Chondrocyte (in vitro differentiated cells): ENCODE measurements at regions not wholly inside any gene's neighbourhood (a gene's known extent, or its start where the extent isn't known, plus 50 kb on each side); places are given as distances from the start of the nearest gene placed in this dataset.

Experiments
- DNase-seq: peaks from one replicate; pipeline ENCODE4 v3.0.0; 2021; ENCODE audit warnings: mixed read lengths, low spot score
- H3K27ac Mint-ChIP-seq: one replicate; pipeline ENCODE4 v1.8.0; 2021; ENCODE audit warnings: mild to moderate bottlenecking, moderate library complexity, mixed read lengths; ENCODE audit not compliant: unreplicated experiment
- H3K27me3 Mint-ChIP-seq: 2 replicates; pipeline ENCODE4 v1.8.0; 2021; ENCODE audit warnings: low read depth, mixed read lengths
- H3K36me3 Mint-ChIP-seq: 2 replicates; pipeline ENCODE4 v1.8.0; 2021; ENCODE audit warnings: low read depth, mixed read lengths
- H3K4me1 Mint-ChIP-seq: 2 replicates; pipeline ENCODE4 v1.8.0; 2021; ENCODE audit warnings: low read depth, mild to moderate bottlenecking, mixed read lengths
- H3K4me3 Mint-ChIP-seq: one replicate; pipeline ENCODE4 v1.8.0; 2021; ENCODE audit warnings: mild to moderate bottlenecking, moderate library complexity, mixed read lengths; ENCODE audit not compliant: unreplicated experiment
- H3K9me3 Mint-ChIP-seq: 2 replicates; pipeline ENCODE4 v1.8.0; 2021; ENCODE audit warnings: low read depth, mixed read lengths
- CTCF ChIP-seq: fragments of 200-600 bp; sonication (generic); IDR thresholded peaks from 2 replicates; pipeline ENCODE4 v1.5.0; 2021; ENCODE audit warnings: antibody characterized with exemption, mild to moderate bottlenecking, moderate library complexity

GRCh38 chr10:53108317-53108934, 335.8 kb upstream of the MBL2 start:
- DNase-seq = no peak
- Mint-ChIP-seq H3K9me3 (peaks cover 10% of the 10 kb centered on the region), H3K36me3 (no peaks in the 10 kb centered on the region), H3K27me3 (peaks cover 5% of the 10 kb centered on the region), H3K4me1 (no peaks in the 10 kb centered on the region), H3K4me3 (no peak overlapping the region), H3K27ac (no peak overlapping the region)
- TF ChIP-seq CTCF = no peak

GRCh38 chr10:53107711-53108110, 335.1 kb upstream of the MBL2 start:
- H3K27me3 Mint-ChIP-seq = peaks cover 5% of the 10 kb centered on the region
- no peak overlapping the region for H3K4me3 Mint-ChIP-seq
- H3K27ac Mint-ChIP-seq = no peak overlapping the region
- no peaks in the 10 kb centered on the region for H3K36me3 Mint-ChIP-seq
- peaks cover 12% of the 10 kb centered on the region for H3K9me3 Mint-ChIP-seq
- DNase-seq = no peak
- no peaks in the 10 kb centered on the region for H3K4me1 Mint-ChIP-seq
- TF ChIP-seq CTCF = no peak

- Mint-ChIP-seq H3K9me3 (peaks cover 13% of the 10 kb centered on the region), H3K4me3 (no peak overlapping the region), H3K27ac (no peak overlapping the region), H3K36me3 (no peaks in the 10 kb centered on the region), H3K4me1 (no peaks in the 10 kb centered on the region), H3K27me3 (peaks cover 2% of the 10 kb centered on the region)
- TF ChIP-seq CTCF = no peak
- DNase-seq = no peak
Measured at GRCh38 chr10:53102424-53102823, 329.8 kb upstream of the MBL2 start.

GRCh38 chr10:53093878-53094277, 321.3 kb upstream of the MBL2 start:
- no peak for DNase-seq
- Mint-ChIP-seq H3K27me3 (no peaks in the 10 kb centered on the region), H3K4me1 (no peaks in the 10 kb centered on the region), H3K9me3 (peaks cover 9% of the 10 kb centered on the region), H3K4me3 (no peak overlapping the region), H3K36me3 (no peaks in the 10 kb centered on the region), H3K27ac (no peak overlapping the region)
- no peak for TF ChIP-seq CTCF

- no peak for TF ChIP-seq CTCF
- no peak for DNase-seq
- peaks cover 13% of the 10 kb centered on the region for H3K9me3 Mint-ChIP-seq
- no peak overlapping the region for H3K27ac Mint-ChIP-seq
- no peaks in the 10 kb centered on the region for H3K27me3 Mint-ChIP-seq
- H3K4me1 Mint-ChIP-seq = no peaks in the 10 kb centered on the region
- H3K36me3 Mint-ChIP-seq = no peaks in the 10 kb centered on the region
- no peak overlapping the region for H3K4me3 Mint-ChIP-seq
Measured at GRCh38 chr10:53091574-53091973, 319.0 kb upstream of the MBL2 start.
